GM12872 (cell line): ENCODE measurements at regions not wholly inside any gene's neighbourhood (a gene's known extent, or its start where the extent isn't known, plus 50 kb on each side); places are given as distances from the start of the nearest gene placed in this dataset.

Experiments used
- TF ChIP-seq, protein P1 (sequence below): IDR thresholded peaks from 3 replicates; pipeline ENCODE4 v1.5.1; 2011; ENCODE audit warnings: low read depth, mild to moderate bottlenecking, low read length, moderate library complexity; ENCODE audit not compliant: insufficient read depth

DNA sequence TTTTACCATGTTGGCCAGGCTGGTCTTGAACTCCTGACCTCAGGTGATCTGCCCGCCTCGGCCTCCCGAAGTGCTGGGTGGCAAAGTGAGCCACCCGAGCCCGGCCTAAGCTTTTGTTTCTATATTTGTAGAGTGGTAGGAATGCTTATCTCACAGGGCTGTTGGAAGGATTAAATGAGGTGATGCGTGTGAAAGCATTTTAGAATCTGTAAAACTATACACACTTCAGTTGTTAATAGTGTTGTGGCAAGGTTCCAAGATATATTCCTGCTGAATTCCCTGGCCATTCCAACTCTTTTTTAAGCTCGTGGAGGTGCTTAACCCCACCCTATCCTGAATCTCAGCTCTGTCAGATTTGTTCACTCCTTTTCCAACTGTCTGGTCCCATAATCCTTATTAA is 89.9 kb upstream of the AKIRIN2 start:
- TF ChIP-seq, protein P1, sequence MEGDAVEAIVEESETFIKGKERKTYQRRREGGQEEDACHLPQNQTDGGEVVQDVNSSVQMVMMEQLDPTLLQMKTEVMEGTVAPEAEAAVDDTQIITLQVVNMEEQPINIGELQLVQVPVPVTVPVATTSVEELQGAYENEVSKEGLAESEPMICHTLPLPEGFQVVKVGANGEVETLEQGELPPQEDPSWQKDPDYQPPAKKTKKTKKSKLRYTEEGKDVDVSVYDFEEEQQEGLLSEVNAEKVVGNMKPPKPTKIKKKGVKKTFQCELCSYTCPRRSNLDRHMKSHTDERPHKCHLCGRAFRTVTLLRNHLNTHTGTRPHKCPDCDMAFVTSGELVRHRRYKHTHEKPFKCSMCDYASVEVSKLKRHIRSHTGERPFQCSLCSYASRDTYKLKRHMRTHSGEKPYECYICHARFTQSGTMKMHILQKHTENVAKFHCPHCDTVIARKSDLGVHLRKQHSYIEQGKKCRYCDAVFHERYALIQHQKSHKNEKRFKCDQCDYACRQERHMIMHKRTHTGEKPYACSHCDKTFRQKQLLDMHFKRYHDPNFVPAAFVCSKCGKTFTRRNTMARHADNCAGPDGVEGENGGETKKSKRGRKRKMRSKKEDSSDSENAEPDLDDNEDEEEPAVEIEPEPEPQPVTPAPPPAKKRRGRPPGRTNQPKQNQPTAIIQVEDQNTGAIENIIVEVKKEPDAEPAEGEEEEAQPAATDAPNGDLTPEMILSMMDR, result no peak

DNA sequence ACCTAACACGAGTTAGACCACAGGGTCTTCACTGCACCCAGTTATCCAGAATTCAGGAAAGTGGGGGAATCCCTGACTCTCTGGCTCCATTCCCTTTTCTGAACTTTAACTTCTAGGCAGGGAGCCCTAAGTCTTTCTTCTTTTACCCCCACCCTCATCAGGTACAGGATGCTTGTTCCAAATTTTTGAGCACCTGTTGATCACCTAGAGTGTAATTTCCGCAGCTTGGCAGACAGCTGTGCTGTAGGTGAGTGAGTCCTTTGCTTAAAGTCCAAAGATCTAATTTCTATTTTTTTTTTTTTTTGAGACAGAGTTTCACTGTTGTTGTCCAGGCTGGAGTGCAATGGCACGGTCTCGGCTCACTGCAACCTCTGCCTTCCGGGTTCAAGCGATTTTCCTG is 89.5 kb upstream of the AKIRIN2 start:
- TF ChIP-seq, protein P1, result no peak

DNA sequence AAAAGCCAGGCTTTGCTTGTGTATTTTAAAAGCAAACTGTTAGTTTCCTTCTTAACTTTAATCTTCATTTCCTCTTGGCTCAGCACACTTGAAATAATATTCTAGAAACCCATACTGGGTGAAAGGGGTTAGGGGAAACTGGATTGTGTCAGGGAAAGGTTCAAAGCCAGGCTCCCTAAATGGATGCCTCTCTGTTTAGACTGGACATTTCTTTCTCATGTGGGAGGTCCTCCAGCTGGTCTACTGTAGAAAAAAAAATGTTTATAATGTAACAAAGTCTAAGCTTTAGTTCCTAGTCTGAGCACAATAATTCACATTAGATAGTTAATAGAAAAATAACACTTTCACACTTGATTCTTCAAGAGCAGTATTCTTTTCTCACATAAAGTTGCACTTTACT is 89.0 kb upstream of the AKIRIN2 start:
- TF ChIP-seq, protein P1, result no peak

GRCh38 chr6:87789900-87790290 is 87.9 kb upstream of the AKIRIN2 start:
- TF ChIP-seq, protein P1, result no peak

- TF ChIP-seq, protein P1, result no peak
Observed at GRCh38 chr6:87789198-87789899, 87.3 kb upstream of the AKIRIN2 start.

DNA sequence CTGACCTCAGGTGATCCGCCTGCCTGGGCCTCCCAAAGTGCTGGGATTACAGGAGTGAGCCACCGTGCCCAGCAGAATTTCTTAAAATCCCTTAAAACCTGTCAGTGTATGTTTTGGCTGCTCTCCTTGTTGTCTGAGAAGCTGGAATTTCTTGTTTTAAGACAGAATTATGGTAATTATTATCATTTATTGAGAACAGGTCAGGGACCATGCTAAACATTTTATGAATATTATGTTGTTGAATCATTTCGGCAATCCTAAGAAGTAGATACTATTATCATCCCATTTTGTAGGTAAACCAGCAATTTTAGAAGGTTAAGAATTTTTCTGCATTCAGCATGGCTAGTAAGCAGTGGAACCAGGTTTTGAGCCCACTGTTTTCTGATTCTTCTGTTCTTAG is 86.1 kb upstream of the AKIRIN2 start:
- TF ChIP-seq, protein P1, result no peak

GRCh38 chr6:87785229-87785862 is 83.3 kb upstream of the AKIRIN2 start:
- TF ChIP-seq, protein P1, result no peak
